ENCODE measurements at regions not wholly inside any gene's neighbourhood (a gene's known extent, or its start where the extent isn't known, plus 50 kb on each side); places are given as distances from the start of the nearest gene placed in this dataset.

DNA sequence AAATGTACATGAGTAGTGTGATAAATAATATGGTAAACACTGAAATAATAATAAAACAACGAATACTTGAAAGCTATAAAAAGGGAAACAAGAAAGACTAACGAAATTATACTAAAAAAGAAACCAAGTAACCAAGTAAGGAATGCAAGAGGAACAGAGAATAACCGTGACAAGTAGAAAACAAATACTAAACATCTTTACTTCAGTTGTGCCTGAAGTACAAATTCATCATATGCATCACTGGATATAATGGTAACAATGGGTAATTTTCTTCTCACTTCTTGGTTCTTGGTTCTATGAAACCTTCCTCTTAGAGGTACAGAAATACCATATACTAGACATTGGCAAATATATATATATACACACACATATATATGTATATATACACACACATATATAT lies 1093.6 kb upstream of the B3GALT2 start:
- TF ChIP-seq SIN3A (IDR thresholded peaks at IDR 0.05; ENCODE audit: borderline replicate concordance, insufficient read depth, low read length) (no peak), POLR2AphosphoS5 (IDR thresholded peaks at IDR 0.05; ENCODE audit: low read depth, low read length) (no peak)
- TF ChIP-seq, protein P1, sequence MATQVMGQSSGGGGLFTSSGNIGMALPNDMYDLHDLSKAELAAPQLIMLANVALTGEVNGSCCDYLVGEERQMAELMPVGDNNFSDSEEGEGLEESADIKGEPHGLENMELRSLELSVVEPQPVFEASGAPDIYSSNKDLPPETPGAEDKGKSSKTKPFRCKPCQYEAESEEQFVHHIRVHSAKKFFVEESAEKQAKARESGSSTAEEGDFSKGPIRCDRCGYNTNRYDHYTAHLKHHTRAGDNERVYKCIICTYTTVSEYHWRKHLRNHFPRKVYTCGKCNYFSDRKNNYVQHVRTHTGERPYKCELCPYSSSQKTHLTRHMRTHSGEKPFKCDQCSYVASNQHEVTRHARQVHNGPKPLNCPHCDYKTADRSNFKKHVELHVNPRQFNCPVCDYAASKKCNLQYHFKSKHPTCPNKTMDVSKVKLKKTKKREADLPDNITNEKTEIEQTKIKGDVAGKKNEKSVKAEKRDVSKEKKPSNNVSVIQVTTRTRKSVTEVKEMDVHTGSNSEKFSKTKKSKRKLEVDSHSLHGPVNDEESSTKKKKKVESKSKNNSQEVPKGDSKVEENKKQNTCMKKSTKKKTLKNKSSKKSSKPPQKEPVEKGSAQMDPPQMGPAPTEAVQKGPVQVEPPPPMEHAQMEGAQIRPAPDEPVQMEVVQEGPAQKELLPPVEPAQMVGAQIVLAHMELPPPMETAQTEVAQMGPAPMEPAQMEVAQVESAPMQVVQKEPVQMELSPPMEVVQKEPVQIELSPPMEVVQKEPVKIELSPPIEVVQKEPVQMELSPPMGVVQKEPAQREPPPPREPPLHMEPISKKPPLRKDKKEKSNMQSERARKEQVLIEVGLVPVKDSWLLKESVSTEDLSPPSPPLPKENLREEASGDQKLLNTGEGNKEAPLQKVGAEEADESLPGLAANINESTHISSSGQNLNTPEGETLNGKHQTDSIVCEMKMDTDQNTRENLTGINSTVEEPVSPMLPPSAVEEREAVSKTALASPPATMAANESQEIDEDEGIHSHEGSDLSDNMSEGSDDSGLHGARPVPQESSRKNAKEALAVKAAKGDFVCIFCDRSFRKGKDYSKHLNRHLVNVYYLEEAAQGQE (IDR thresholded peaks at IDR 0.05; ENCODE audit: insufficient read depth in 1 of 2, low read depth in 2 of 2, low read length in 2 of 2): no peak

DNA sequence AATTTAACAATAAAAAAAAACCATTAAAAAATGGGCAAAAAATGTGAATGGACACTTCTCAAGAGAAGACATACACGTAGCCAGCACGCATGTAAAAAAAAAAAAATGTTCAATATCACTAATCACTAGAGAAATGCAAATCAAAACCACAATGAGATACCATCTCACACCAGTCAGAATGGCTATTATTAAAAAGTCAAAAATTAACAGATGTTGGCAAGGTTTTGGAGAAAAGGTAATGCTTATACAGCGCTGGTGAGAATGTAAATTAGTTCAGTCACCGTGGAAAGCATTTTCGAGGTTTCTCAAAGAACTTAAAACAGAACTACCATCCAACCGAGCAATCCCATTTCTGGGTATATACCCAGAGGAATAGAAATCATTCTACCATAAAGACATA lies 1091.5 kb upstream of the B3GALT2 start:
- no peak for TF ChIP-seq SIN3A (IDR thresholded peaks at IDR 0.05; ENCODE audit: borderline replicate concordance, insufficient read depth, low read length)
- TF ChIP-seq, protein P1 (IDR thresholded peaks at IDR 0.05; ENCODE audit: insufficient read depth in 1 of 2, low read depth in 2 of 2, low read length in 2 of 2): no peak
- no peak for TF ChIP-seq FOXP2 (optimal IDR thresholded peaks at IDR 0.05; ENCODE audit: borderline replicate concordance, extremely low read depth, extremely low read length, insufficient read depth)
- no peak for TF ChIP-seq TAF1 (IDR thresholded peaks at IDR 0.05; ENCODE audit: borderline replicate concordance, insufficient read depth, low read length)
- no peak for TF ChIP-seq POLR2AphosphoS5 (IDR thresholded peaks at IDR 0.05; ENCODE audit: low read depth, low read length)

DNA sequence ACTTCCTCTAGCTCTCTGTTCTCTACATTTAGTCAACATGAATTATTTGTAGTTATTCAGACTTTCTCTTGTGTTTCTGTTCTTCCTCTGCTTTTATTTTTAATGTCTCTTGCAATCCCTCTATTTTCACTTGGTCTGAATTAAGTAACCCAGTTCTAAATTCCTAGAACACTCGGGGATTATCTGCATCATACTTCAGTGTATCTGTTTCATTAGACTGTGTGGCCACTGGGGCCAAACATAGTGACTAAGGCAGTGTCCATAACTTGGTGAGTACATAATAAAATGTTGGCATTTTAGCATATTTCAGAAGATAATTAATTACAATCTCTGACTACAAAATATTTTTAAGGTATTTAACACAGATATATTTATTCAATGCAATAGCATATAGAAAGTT lies 1087.2 kb upstream of the B3GALT2 start:
- TF ChIP-seq FOXP2 (optimal IDR thresholded peaks at IDR 0.05; ENCODE audit: borderline replicate concordance, extremely low read depth, extremely low read length, insufficient read depth) (no peak), TAF1 (IDR thresholded peaks at IDR 0.05; ENCODE audit: borderline replicate concordance, insufficient read depth, low read length) (no peak), SIN3A (IDR thresholded peaks at IDR 0.05; ENCODE audit: borderline replicate concordance, insufficient read depth, low read length) (no peak), POLR2AphosphoS5 (IDR thresholded peaks at IDR 0.05; ENCODE audit: low read depth, low read length) (no peak)
- TF ChIP-seq, protein P1 (IDR thresholded peaks at IDR 0.05; ENCODE audit: insufficient read depth in 1 of 2, low read depth in 2 of 2, low read length in 2 of 2): no peak

DNA sequence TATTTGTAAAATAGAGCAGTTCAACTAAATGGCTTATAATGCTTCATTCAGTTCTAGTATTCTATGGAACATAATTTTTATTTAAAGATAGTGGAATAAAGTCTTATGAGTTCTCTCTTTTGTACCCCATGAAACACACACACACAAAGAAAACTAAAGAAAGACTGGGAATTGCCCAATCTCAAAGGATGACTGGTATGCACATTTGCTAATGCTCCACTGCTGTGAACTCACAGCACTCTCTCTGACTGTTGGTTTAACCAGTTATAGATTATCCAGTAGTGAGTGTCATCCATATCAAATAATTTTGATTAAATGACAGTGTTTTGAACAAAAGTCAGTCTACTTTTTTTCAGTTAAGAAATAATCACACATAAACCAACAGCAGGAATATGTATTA lies 1082.4 kb upstream of the B3GALT2 start:
- no peak for TF ChIP-seq TAF1 (IDR thresholded peaks at IDR 0.05; ENCODE audit: borderline replicate concordance, insufficient read depth, low read length)
- no peak for TF ChIP-seq SIN3A (IDR thresholded peaks at IDR 0.05; ENCODE audit: borderline replicate concordance, insufficient read depth, low read length)
- TF ChIP-seq, protein P1 (IDR thresholded peaks at IDR 0.05; ENCODE audit: insufficient read depth in 1 of 2, low read depth in 2 of 2, low read length in 2 of 2): no peak
- TF ChIP-seq FOXP2 (optimal IDR thresholded peaks at IDR 0.05; ENCODE audit: borderline replicate concordance, extremely low read depth, extremely low read length, insufficient read depth): no peak
- no peak for TF ChIP-seq POLR2AphosphoS5 (IDR thresholded peaks at IDR 0.05; ENCODE audit: low read depth, low read length)

DNA sequence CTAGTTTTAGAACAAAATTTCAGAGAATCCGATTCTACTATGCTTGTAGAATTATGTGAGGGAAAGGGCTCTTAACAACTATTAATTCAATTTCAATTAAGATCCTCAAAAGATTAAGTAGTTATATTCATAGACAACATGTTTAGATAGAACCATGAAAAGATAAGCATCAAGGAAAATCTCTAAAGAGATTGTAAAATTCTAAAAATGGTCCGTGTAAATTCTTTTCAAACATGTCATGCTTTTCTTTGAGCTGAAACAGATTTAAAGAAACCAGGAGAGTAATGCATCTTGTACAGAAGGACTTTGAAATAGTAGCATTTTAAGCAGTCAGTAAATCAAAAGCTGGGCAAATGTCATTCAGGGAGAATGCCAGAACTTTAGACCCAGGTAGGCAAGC lies 1080.6 kb upstream of the B3GALT2 start:
- TF ChIP-seq, protein P1 (IDR thresholded peaks at IDR 0.05; ENCODE audit: insufficient read depth in 1 of 2, low read depth in 2 of 2, low read length in 2 of 2): no peak
- TF ChIP-seq TAF1 (IDR thresholded peaks at IDR 0.05; ENCODE audit: borderline replicate concordance, insufficient read depth, low read length) (no peak), POLR2AphosphoS5 (IDR thresholded peaks at IDR 0.05; ENCODE audit: low read depth, low read length) (no peak), SIN3A (IDR thresholded peaks at IDR 0.05; ENCODE audit: borderline replicate concordance, insufficient read depth, low read length) (no peak), FOXP2 (optimal IDR thresholded peaks at IDR 0.05; ENCODE audit: borderline replicate concordance, extremely low read depth, extremely low read length, insufficient read depth) (no peak)
